ENCODE measurements at regions not wholly inside any gene's neighbourhood (a gene's known extent, or its start where the extent isn't known, plus 50 kb on each side); places are given as distances from the start of the nearest gene placed in this dataset.

- ChIA-PET POLR2A (no interaction called here), CTCF (no interaction called here), RAD21 (ENCODE audit: low non-redundant PET in 1 of 2, low total read pairs in 2 of 2, uncharacterized antibody in 2 of 2, unreplicated experiment in 2 of 2) (no interaction called here)
- intact Hi-C loops (cut with micrococcal nuclease): no loop called here
- Histone ChIP-seq H4K20me1 (ENCODE audit: insufficient read depth) (no peaks in the 10 kb centered on the region), H3K36me3 (ENCODE audit: control insufficient read depth in 1 of 2, insufficient read depth in 2 of 2, low read length in 2 of 2) (no peaks in the 10 kb centered on the region), H2AFZ (ENCODE audit: low read depth, low read length, poor library complexity, severe bottlenecking) (no peak overlapping the region), H3K9me2 (ENCODE audit: insufficient read depth) (no peaks in the 10 kb centered on the region), H3K9ac (ENCODE audit: low read length) (no peak overlapping the region), H3K79me2 (ENCODE audit: insufficient read depth, low read length) (no peaks in the 10 kb centered on the region), H3K4me1 (ENCODE audit: control insufficient read depth in 1 of 2, insufficient read depth in 2 of 2, low read length in 2 of 2) (no peaks in the 10 kb centered on the region), H3K4me3 (replicated peaks in 1 of 2; ENCODE audit: low read depth in 1 of 2, low read length in 2 of 2) (no peak overlapping the region), H3K4me2 (ENCODE audit: low read length) (no peak overlapping the region), H3K27me3 (ENCODE audit: insufficient read depth, low read length) (no peaks in the 10 kb centered on the region), H3K9me3 (ENCODE audit: control insufficient read depth in 1 of 2, insufficient read depth in 1 of 2, low read depth in 1 of 2, low read length in 2 of 2) (no peaks in the 10 kb centered on the region), H3K27ac (ENCODE audit: low read depth, low read length) (no peak overlapping the region)
- ATAC-seq (no peak), DNase-seq (ENCODE audit: low read depth, low spot score) (no peak)
- BruUV-seq (replicated peaks): no TSS peak
- no peak for TF ChIP-seq ELF1 (IDR thresholded peaks at IDR 0.05; ENCODE audit: borderline replicate concordance, low read depth)
- TF ChIP-seq TCF7L2 (IDR thresholded peaks at IDR 0.05; ENCODE audit: borderline replicate concordance, extremely low read depth, insufficient read depth, insufficient read length): no peak
- TF ChIP-seq CEBPB (IDR thresholded peaks at IDR 0.05; ENCODE audit: low read depth): no peak
- TF ChIP-seq, protein P1, sequence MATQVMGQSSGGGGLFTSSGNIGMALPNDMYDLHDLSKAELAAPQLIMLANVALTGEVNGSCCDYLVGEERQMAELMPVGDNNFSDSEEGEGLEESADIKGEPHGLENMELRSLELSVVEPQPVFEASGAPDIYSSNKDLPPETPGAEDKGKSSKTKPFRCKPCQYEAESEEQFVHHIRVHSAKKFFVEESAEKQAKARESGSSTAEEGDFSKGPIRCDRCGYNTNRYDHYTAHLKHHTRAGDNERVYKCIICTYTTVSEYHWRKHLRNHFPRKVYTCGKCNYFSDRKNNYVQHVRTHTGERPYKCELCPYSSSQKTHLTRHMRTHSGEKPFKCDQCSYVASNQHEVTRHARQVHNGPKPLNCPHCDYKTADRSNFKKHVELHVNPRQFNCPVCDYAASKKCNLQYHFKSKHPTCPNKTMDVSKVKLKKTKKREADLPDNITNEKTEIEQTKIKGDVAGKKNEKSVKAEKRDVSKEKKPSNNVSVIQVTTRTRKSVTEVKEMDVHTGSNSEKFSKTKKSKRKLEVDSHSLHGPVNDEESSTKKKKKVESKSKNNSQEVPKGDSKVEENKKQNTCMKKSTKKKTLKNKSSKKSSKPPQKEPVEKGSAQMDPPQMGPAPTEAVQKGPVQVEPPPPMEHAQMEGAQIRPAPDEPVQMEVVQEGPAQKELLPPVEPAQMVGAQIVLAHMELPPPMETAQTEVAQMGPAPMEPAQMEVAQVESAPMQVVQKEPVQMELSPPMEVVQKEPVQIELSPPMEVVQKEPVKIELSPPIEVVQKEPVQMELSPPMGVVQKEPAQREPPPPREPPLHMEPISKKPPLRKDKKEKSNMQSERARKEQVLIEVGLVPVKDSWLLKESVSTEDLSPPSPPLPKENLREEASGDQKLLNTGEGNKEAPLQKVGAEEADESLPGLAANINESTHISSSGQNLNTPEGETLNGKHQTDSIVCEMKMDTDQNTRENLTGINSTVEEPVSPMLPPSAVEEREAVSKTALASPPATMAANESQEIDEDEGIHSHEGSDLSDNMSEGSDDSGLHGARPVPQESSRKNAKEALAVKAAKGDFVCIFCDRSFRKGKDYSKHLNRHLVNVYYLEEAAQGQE (IDR thresholded peaks at IDR 0.05; ENCODE audit: low read depth): no peak
- no peak for TF ChIP-seq YY1 (IDR thresholded peaks at IDR 0.05; ENCODE audit: extremely low read depth, insufficient replicate concordance, low read depth, low read length)
- TF ChIP-seq EZH2phosphoT487 (IDR thresholded peaks at IDR 0.05; ENCODE audit: borderline replicate concordance): no peak
- no peak for TF ChIP-seq EGR1 (IDR thresholded peaks at IDR 0.05; ENCODE audit: low read depth)
- TF ChIP-seq CBX3 (IDR thresholded peaks at IDR 0.05; ENCODE audit: low read depth): no peak
- no peak for TF ChIP-seq ZNF274 (IDR thresholded peaks at IDR 0.05; ENCODE audit: low read depth, low read length)
- no peak for TF ChIP-seq ZFX (IDR thresholded peaks at IDR 0.05)
- TF ChIP-seq RAD21 (IDR thresholded peaks at IDR 0.05; ENCODE audit: low read depth): no peak
- no peak for TF ChIP-seq SIN3A (IDR thresholded peaks at IDR 0.05; ENCODE audit: low read depth)
- no peak for TF ChIP-seq ZBTB33 (IDR thresholded peaks at IDR 0.05; ENCODE audit: extremely low read depth, insufficient replicate concordance, low read length)
Measured at GRCh38 chrX:39740078-39740477, 357.7 kb downstream of the BCOR start.

Data from HCT116 (cell line).